ENCODE measurements at regions not wholly inside any gene's neighbourhood (a gene's known extent, or its start where the extent isn't known, plus 50 kb on each side); places are given as distances from the start of the nearest gene placed in this dataset.
A peak's percentile ranks its signal among the peaks of the same experiment; 100 is the strongest.

DNA sequence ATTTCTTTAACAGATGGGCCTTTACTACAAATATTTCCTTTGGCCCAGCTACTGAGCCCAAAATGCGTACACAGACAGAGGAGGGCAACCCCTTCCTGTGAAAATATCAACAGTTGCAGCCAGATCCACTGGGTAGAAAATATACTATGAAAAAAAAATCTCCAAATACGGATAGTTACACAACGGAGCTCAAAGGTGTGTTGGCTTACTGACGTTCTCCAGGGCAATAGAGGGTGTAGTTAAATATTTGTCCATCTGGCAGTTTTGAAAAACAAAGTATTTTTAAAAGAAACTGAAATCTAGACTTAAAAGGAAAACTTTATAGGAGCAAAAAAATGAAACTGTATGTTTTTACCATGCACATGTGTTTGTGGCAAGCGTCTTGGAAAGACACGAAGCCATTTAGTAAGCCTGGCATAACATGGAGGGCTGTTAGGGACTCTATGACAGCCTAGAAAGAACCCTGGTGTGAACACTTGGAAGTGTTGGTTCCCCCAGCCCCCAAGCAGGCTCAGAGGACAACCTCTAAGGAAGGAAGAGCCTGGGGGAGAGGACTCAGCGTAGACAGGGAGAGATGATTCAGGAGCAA, 157.8 kb upstream of the TRPM3 start:
- TF ChIP-seq, protein P1, sequence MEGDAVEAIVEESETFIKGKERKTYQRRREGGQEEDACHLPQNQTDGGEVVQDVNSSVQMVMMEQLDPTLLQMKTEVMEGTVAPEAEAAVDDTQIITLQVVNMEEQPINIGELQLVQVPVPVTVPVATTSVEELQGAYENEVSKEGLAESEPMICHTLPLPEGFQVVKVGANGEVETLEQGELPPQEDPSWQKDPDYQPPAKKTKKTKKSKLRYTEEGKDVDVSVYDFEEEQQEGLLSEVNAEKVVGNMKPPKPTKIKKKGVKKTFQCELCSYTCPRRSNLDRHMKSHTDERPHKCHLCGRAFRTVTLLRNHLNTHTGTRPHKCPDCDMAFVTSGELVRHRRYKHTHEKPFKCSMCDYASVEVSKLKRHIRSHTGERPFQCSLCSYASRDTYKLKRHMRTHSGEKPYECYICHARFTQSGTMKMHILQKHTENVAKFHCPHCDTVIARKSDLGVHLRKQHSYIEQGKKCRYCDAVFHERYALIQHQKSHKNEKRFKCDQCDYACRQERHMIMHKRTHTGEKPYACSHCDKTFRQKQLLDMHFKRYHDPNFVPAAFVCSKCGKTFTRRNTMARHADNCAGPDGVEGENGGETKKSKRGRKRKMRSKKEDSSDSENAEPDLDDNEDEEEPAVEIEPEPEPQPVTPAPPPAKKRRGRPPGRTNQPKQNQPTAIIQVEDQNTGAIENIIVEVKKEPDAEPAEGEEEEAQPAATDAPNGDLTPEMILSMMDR (IDR thresholded peaks at IDR 0.05; ENCODE audit: control insufficient read depth, extremely low read depth, insufficient read depth): no peak
- H3K4me3 ChIP-seq (ENCODE audit: low read depth, low read length): no peak overlapping the region
- no peak for DNase-seq (ENCODE audit: low read depth)

DNA sequence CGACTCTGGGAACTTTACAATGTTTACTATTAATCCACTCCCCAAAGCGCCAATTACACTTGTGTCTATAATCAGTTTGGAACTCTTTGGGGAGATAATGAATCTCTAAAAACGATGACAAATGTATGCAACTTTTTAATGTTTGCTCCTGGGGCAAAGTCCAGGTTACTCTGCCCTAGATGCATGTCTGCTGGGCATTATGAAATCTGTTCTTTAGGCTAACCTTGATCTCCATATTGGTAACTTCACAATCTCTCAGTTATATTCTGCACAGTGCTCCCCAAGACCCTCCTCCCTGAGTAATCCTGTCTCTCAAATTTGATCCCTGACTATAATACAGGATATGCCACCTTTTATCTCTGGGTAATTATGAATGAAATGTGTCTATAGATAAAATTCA, 152.2 kb upstream of the TRPM3 start:
- TF ChIP-seq, protein P1 (IDR thresholded peaks at IDR 0.05; ENCODE audit: control insufficient read depth, extremely low read depth, insufficient read depth): no peak
- DNase-seq (ENCODE audit: low read depth): no peak
- no peak overlapping the region for H3K4me3 ChIP-seq (ENCODE audit: low read depth, low read length)

DNA sequence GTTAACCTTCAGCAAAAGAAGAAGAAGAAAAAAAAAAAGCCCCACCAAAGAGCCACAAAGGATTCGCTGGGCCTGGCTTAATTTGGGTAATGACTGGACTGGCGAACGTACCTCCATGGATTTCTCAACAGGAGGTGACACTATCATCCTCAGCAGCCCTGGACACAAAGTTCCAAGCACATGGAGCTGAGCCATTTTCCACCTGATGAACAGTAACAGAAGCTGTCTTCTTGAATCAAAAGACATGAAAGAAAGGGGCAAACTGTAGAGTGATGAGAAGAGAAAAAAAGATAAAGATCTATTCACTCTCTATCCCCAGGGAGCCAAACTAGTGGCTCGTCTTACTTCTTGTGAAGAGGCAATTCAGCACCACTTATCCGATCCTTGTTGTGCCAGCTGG, 150.2 kb upstream of the TRPM3 start:
- H3K4me3 ChIP-seq (ENCODE audit: low read depth, low read length): no peak overlapping the region
- TF ChIP-seq, protein P1 (IDR thresholded peaks at IDR 0.05; ENCODE audit: control insufficient read depth, extremely low read depth, insufficient read depth): no peak
- no peak for DNase-seq (ENCODE audit: low read depth)

DNA sequence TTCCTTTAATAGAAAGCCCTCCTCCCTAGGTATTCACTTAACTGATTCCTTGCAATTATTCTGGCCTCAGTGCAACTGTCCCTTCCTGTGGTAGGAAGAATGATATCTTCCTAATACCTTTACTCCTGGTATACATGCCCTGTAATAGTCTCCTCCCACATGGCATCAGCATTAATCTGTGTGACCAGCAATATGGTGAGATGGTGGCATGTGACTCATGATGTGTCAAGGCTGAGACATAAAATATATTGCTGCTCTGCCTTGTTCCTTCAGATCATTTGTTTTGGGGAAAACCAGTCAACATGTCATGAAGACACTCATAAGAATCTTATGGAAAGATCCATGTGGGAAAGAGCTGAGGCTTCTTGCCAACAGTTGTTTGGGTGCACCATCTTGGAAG, 149.1 kb upstream of the TRPM3 start:
- TF ChIP-seq, protein P1 (IDR thresholded peaks at IDR 0.05; ENCODE audit: control insufficient read depth, extremely low read depth, insufficient read depth): no peak
- no peak overlapping the region for H3K4me3 ChIP-seq (ENCODE audit: low read depth, low read length)
- DNase-seq (ENCODE audit: low read depth): no peak

DNA sequence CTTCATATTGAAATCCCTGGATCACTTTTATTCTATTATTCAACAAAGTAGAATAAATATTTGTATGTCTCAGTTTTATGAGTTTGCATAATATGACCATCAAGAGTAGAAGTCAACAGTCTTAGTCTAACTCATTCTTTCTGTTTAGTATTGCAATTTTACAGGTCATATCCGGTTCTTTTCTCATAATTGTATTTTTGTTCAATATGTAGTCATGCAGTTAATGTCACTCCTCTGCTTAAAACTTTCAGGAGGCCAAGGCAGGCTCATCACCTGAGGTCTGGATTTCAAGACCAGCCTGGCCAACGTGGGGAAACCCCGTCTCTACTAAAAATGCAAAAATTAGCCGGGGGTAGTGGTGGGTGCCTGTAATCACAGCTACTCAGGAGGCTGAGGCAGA, 148.4 kb upstream of the TRPM3 start:
- TF ChIP-seq, protein P1 (IDR thresholded peaks at IDR 0.05; ENCODE audit: control insufficient read depth, extremely low read depth, insufficient read depth): no peak
- H3K4me3 ChIP-seq (ENCODE audit: low read depth, low read length): no peak overlapping the region

DNA sequence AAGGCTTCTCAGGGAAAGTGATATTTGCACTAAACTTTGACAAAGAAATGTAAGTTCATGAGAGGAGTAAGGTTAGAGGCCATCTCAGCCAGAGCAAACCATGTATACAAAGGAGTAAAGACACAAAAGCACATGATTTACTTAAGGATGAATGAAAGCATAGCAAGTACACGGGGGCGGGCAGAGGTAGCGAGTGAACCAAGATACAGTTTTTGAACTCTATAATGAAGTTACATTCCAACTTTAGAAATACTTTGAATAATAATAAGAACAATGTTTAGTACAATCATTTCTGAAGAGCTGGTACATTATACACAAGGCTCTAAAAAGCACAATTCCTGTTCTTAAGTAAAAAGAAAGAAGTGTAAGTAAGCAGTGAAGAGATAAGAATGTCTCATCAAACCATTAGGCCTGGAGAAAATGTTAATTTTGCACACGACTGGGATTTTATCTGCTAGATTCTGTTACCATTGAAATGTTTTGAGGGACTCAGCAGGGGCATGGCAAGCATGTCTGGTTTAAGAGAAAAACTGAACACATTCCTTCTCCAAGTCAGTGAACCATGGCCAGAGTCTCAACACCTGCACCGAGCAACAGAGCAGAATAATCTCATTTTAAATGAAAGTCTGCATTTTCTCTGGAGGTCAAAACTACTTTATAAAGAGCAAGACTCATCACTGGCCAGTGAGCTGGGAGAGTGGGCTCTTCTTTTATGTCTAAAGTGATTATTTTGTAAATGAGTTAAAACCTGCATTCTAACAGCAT, 147.6 kb upstream of the TRPM3 start:
- DNase-seq (ENCODE audit: low read depth): no peak
- TF ChIP-seq, protein P1 (IDR thresholded peaks at IDR 0.05; ENCODE audit: control insufficient read depth, extremely low read depth, insufficient read depth): no peak
- no peak overlapping the region for H3K4me3 ChIP-seq (ENCODE audit: low read depth, low read length)

More for the DNA sequence above, 148.4 kb upstream of the TRPM3 start:
- peak; percentile 30 for DNase-seq (ENCODE audit: low read depth)
